ENCODE measurements at regions not wholly inside any gene's neighbourhood (a gene's known extent, or its start where the extent isn't known, plus 50 kb on each side); places are given as distances from the start of the nearest gene placed in this dataset.

GRCh38 chr17:77716289-77716926 lies 242.1 kb upstream of the TNRC6C start:
- H4K8ac ChIP-seq (ENCODE audit: low read depth, low read length), result no peak overlapping the region
- no peak overlapping the region for H3K14ac ChIP-seq (ENCODE audit: low read length)
- H2BK12ac ChIP-seq (ENCODE audit: low read length), result no peak overlapping the region
- DNase-seq (ENCODE audit: low spot score), result no peak
- H2BK15ac ChIP-seq (ENCODE audit: low read length), result no peak overlapping the region
- no peak overlapping the region for H3K9ac ChIP-seq (ENCODE audit: low read depth, low read length, poor library complexity)
- WGBS, 2 donors (ENCODE audit: extremely low coverage in 2 of 2, insufficient read length in 2 of 2, insufficient replicate concordance in 1 of 2), result no CpG with 5 or more reads among the region's 1 CpG
- peaks cover 5% of the 10 kb centered on the region for H3K79me1 ChIP-seq (ENCODE audit: low read depth, low read length)
- H3K9me3 ChIP-seq (replicated peaks in 1 of 2; ENCODE audit: control insufficient read depth in 2 of 2, insufficient read depth in 1 of 2, low read depth in 1 of 2, low read length in 2 of 2), result peaks cover 5 to 6% of the 10 kb centered on the region in 2 donors
- H2BK5ac ChIP-seq (ENCODE audit: low read length), result no peak overlapping the region
- no peak overlapping the region for H3K18ac ChIP-seq (ENCODE audit: low read length)
- no peak overlapping the region for H3K4ac ChIP-seq (ENCODE audit: low read length)
- H3K27ac ChIP-seq (replicated peaks; ENCODE audit: low read length), result no peak overlapping the region
- no peak overlapping the region for H3K23ac ChIP-seq (ENCODE audit: low read depth, low read length, poor library complexity)
- no peak overlapping the region for H3K4me3 ChIP-seq (ENCODE audit: low read length in 2 of 2)
- H4K91ac ChIP-seq (ENCODE audit: low read depth, low read length, poor library complexity), result no peak overlapping the region
- H2BK120ac ChIP-seq (ENCODE audit: low read depth, low read length), result no peak overlapping the region
- no peak overlapping the region for H2AK5ac ChIP-seq (ENCODE audit: low read depth, low read length)
- no peak overlapping the region for H2AFZ ChIP-seq (ENCODE audit: low read length)
- H3K27me3 ChIP-seq (ENCODE audit: control insufficient read depth in 3 of 3, insufficient read depth in 3 of 3, low read depth in 1 of 3, low read length in 3 of 3), result peaks cover 0 to 3% (median 0%) of the 10 kb centered on the region in 3 experiments
- peaks cover 0 to 9% of the 10 kb centered on the region in 2 donors for H3K4me1 ChIP-seq (ENCODE audit: control insufficient read depth in 2 of 2, insufficient read depth in 1 of 2, low read depth in 1 of 2, low read length in 2 of 2)
- H3K36me3 ChIP-seq (replicated peaks in 1 of 2; ENCODE audit: control insufficient read depth in 2 of 2, insufficient read depth in 2 of 2, low read length in 2 of 2), result peaks cover 0 to 3% of the 10 kb centered on the region in 2 donors
- H3K4me2 ChIP-seq (ENCODE audit: insufficient read depth, low read length, poor library complexity, severe bottlenecking), result no peak overlapping the region

- Histone ChIP-seq H2BK120ac (ENCODE audit: low read depth, low read length) (no peak overlapping the region), H3K4me1 (ENCODE audit: control insufficient read depth in 2 of 2, insufficient read depth in 1 of 2, low read depth in 1 of 2, low read length in 2 of 2) (peaks cover 0 to 10% of the 10 kb centered on the region in 2 donors), H2BK15ac (ENCODE audit: low read length) (no peak overlapping the region), H4K91ac (ENCODE audit: low read depth, low read length, poor library complexity) (no peak overlapping the region), H2AFZ (ENCODE audit: low read length) (no peak overlapping the region), H3K27me3 (ENCODE audit: control insufficient read depth in 3 of 3, insufficient read depth in 3 of 3, low read depth in 1 of 3, low read length in 3 of 3) (peaks cover 0 to 3% (median 0%) of the 10 kb centered on the region in 3 experiments), H3K18ac (ENCODE audit: low read length) (peak overlapping the region; percentile 95), H4K8ac (ENCODE audit: low read depth, low read length) (peak overlapping the region; percentile 24), H3K23ac (ENCODE audit: low read depth, low read length, poor library complexity) (peak overlapping the region; percentile 14), H3K4ac (ENCODE audit: low read length) (peak overlapping the region; percentile 2), H3K36me3 (replicated peaks in 1 of 2; ENCODE audit: control insufficient read depth in 2 of 2, insufficient read depth in 2 of 2, low read length in 2 of 2) (peaks cover 0 to 3% of the 10 kb centered on the region in 2 donors), H2BK12ac (ENCODE audit: low read length) (peak overlapping the region; percentile 70), H3K79me1 (ENCODE audit: low read depth, low read length) (peaks cover 5% of the 10 kb centered on the region), H3K4me2 (ENCODE audit: insufficient read depth, low read length, poor library complexity, severe bottlenecking) (no peak overlapping the region), H2BK5ac (ENCODE audit: low read length) (no peak overlapping the region), H2AK5ac (ENCODE audit: low read depth, low read length) (no peak overlapping the region), H3K14ac (ENCODE audit: low read length) (peak overlapping the region; percentile 58), H3K27ac (replicated peaks; ENCODE audit: low read length) (peak overlapping the region; percentile 71), H3K4me3 (ENCODE audit: low read length in 2 of 2) (peak overlapping the region in 1 of 2 donors; percentile 56), H3K9ac (ENCODE audit: low read depth, low read length, poor library complexity) (peak overlapping the region; percentile 87), H3K9me3 (replicated peaks in 1 of 2; ENCODE audit: control insufficient read depth in 2 of 2, insufficient read depth in 1 of 2, low read depth in 1 of 2, low read length in 2 of 2) (peaks cover 5 to 6% of the 10 kb centered on the region in 2 donors)
- no CpG with 5 or more reads among the region's 11 CpGs for WGBS, 2 donors (ENCODE audit: extremely low coverage in 2 of 2, insufficient read length in 2 of 2, insufficient replicate concordance in 1 of 2)
- DNase-seq (ENCODE audit: low spot score), result peak; percentile 66
These were observed 240.4 kb upstream of the TNRC6C start for GRCh38 chr17:77717941-77718668.

GRCh38 chr17:77718669-77718961 lies 239.9 kb upstream of the TNRC6C start:
- Histone ChIP-seq H3K4ac (ENCODE audit: low read length) (peak overlapping the region; percentile 2), H3K4me3 (ENCODE audit: low read length in 2 of 2) (peak overlapping the region in 1 of 2 donors; percentile 56), H3K23ac (ENCODE audit: low read depth, low read length, poor library complexity) (peak overlapping the region; percentile 14), H3K36me3 (replicated peaks in 1 of 2; ENCODE audit: control insufficient read depth in 2 of 2, insufficient read depth in 2 of 2, low read length in 2 of 2) (peaks cover 0 to 3% of the 10 kb centered on the region in 2 donors), H3K4me2 (ENCODE audit: insufficient read depth, low read length, poor library complexity, severe bottlenecking) (no peak overlapping the region), H4K8ac (ENCODE audit: low read depth, low read length) (peak overlapping the region; percentile 24), H3K27me3 (ENCODE audit: control insufficient read depth in 3 of 3, insufficient read depth in 3 of 3, low read depth in 1 of 3, low read length in 3 of 3) (peaks cover 0 to 3% (median 0%) of the 10 kb centered on the region in 3 experiments), H3K27ac (replicated peaks; ENCODE audit: low read length) (peak overlapping the region; percentile 71), H3K18ac (ENCODE audit: low read length) (peak overlapping the region; percentile 95), H3K9me3 (replicated peaks in 1 of 2; ENCODE audit: control insufficient read depth in 2 of 2, insufficient read depth in 1 of 2, low read depth in 1 of 2, low read length in 2 of 2) (peaks cover 5 to 6% of the 10 kb centered on the region in 2 donors), H3K9ac (ENCODE audit: low read depth, low read length, poor library complexity) (peak overlapping the region; percentile 87), H3K14ac (ENCODE audit: low read length) (peak overlapping the region; percentile 58), H2AK5ac (ENCODE audit: low read depth, low read length) (no peak overlapping the region), H2BK5ac (ENCODE audit: low read length) (no peak overlapping the region), H2BK12ac (ENCODE audit: low read length) (peak overlapping the region; percentile 70), H4K91ac (ENCODE audit: low read depth, low read length, poor library complexity) (no peak overlapping the region), H2AFZ (ENCODE audit: low read length) (no peak overlapping the region), H3K79me1 (ENCODE audit: low read depth, low read length) (peaks cover 5% of the 10 kb centered on the region), H3K4me1 (ENCODE audit: control insufficient read depth in 2 of 2, insufficient read depth in 1 of 2, low read depth in 1 of 2, low read length in 2 of 2) (peaks cover 0 to 10% of the 10 kb centered on the region in 2 donors), H2BK120ac (ENCODE audit: low read depth, low read length) (no peak overlapping the region), H2BK15ac (ENCODE audit: low read length) (no peak overlapping the region)
- no peak for DNase-seq (ENCODE audit: low spot score)
- no CpG with 5 or more reads among the region's 10 CpGs for WGBS, 2 donors (ENCODE audit: extremely low coverage in 2 of 2, insufficient read length in 2 of 2, insufficient replicate concordance in 1 of 2)

GRCh38 chr17:77719806-77720205 lies 238.7 kb upstream of the TNRC6C start:
- Histone ChIP-seq H4K91ac (ENCODE audit: low read depth, low read length, poor library complexity) (no peak overlapping the region), H3K79me1 (ENCODE audit: low read depth, low read length) (peaks cover 5% of the 10 kb centered on the region), H3K4me3 (ENCODE audit: low read length in 2 of 2) (no peak overlapping the region), H2BK5ac (ENCODE audit: low read length) (no peak overlapping the region), H2BK15ac (ENCODE audit: low read length) (no peak overlapping the region), H3K4me1 (ENCODE audit: control insufficient read depth in 2 of 2, insufficient read depth in 1 of 2, low read depth in 1 of 2, low read length in 2 of 2) (peaks cover 0 to 10% of the 10 kb centered on the region in 2 donors), H3K14ac (ENCODE audit: low read length) (no peak overlapping the region), H3K4me2 (ENCODE audit: insufficient read depth, low read length, poor library complexity, severe bottlenecking) (no peak overlapping the region), H3K9me3 (replicated peaks in 1 of 2; ENCODE audit: control insufficient read depth in 2 of 2, insufficient read depth in 1 of 2, low read depth in 1 of 2, low read length in 2 of 2) (peaks cover 5 to 6% of the 10 kb centered on the region in 2 donors), H3K4ac (ENCODE audit: low read length) (no peak overlapping the region), H4K8ac (ENCODE audit: low read depth, low read length) (no peak overlapping the region), H3K27me3 (ENCODE audit: control insufficient read depth in 3 of 3, insufficient read depth in 3 of 3, low read depth in 1 of 3, low read length in 3 of 3) (peaks cover 0 to 3% (median 0%) of the 10 kb centered on the region in 3 experiments), H2BK12ac (ENCODE audit: low read length) (no peak overlapping the region), H2AFZ (ENCODE audit: low read length) (no peak overlapping the region), H3K23ac (ENCODE audit: low read depth, low read length, poor library complexity) (no peak overlapping the region), H2BK120ac (ENCODE audit: low read depth, low read length) (no peak overlapping the region), H2AK5ac (ENCODE audit: low read depth, low read length) (no peak overlapping the region), H3K27ac (replicated peaks; ENCODE audit: low read length) (no peak overlapping the region), H3K9ac (ENCODE audit: low read depth, low read length, poor library complexity) (no peak overlapping the region), H3K18ac (ENCODE audit: low read length) (peak overlapping the region; percentile 49), H3K36me3 (replicated peaks in 1 of 2; ENCODE audit: control insufficient read depth in 2 of 2, insufficient read depth in 2 of 2, low read length in 2 of 2) (peaks cover 0 to 3% of the 10 kb centered on the region in 2 donors)
- WGBS, 2 donors (ENCODE audit: extremely low coverage in 2 of 2, insufficient read length in 2 of 2, insufficient replicate concordance in 1 of 2), result no CpG with 5 or more reads among the region's 4 CpGs
- DNase-seq (ENCODE audit: low spot score), result no peak
